Breast epithelium (tissue), 4 donors: ENCODE measurements at regions not wholly inside any gene's neighbourhood (a gene's known extent, or its start where the extent isn't known, plus 50 kb on each side); places are given as distances from the start of the nearest gene placed in this dataset.

ENCODE experiments used
- DNase-seq, 2 donors: peaks; one replicate each; pipeline ENCODE4 v3.0.0-alpha.2; 2019; ENCODE audit warnings: low spot score in 2 of 2
- H3K27ac ChIP-seq, 2 donors: fragments of 200-600 bp; sonication (generic) in 1 of 2; one replicate each; pipeline ENCODE4 v1.5.1; 2016 to 2019; ENCODE audit warnings: mild to moderate bottlenecking in 1 of 2
- H3K27me3 ChIP-seq, 2 donors: fragments of 200-600 bp; sonication (generic) in 1 of 2; one replicate each; pipeline versions ENCODE4 v1.5.1 to v1.6.0; 2017 to 2019; ENCODE audit warnings: control low read depth in 1 of 2, mild to moderate bottlenecking in 1 of 2
- H3K36me3 ChIP-seq: fragments of 200-600 bp; one replicate; pipeline ENCODE4 v1.5.1; 2019
- H3K4me1 ChIP-seq, 2 donors: fragments of 200-600 bp; sonication (generic); one replicate each; pipeline ENCODE4 v1.5.1; 2016 to 2019; ENCODE audit warnings: control low read depth in 1 of 2
- H3K4me3 ChIP-seq, 3 donors: fragments of 200-600 bp; sonication (generic); 1 replicate in 2 of 3; 2 replicates in 1 of 3; pipeline ENCODE4 v1.5.1; 2016 to 2019; ENCODE audit warnings: mild to moderate bottlenecking in 3 of 3, moderate library complexity in 2 of 3
- H3K9me3 ChIP-seq, 2 donors: fragments of 200-600 bp; sonication (generic) in 1 of 2; one replicate each; pipeline ENCODE4 v1.5.1; 2016 to 2019; ENCODE audit warnings: control low read depth in 1 of 2
- CTCF ChIP-seq, 3 donors: fragments of 450-650 bp; IDR thresholded peaks; one replicate each; pipeline ENCODE4 v1.5.1; 2016 to 2017; ENCODE audit warnings: antibody characterized with exemption in 3 of 3, mild to moderate bottlenecking in 3 of 3, moderate library complexity in 3 of 3
- POLR2A ChIP-seq: fragments of 450-650 bp; IDR thresholded peaks from one replicate; pipeline ENCODE4 v1.6.1; 2016; ENCODE audit warnings: antibody characterized with exemption, mild to moderate bottlenecking, moderate library complexity
- POLR2AphosphoS5 ChIP-seq, 3 donors: sonication (generic); formaldehyde crosslinking; IDR thresholded peaks; one replicate each; pipeline ENCODE4 v1.6.1; 2017; ENCODE audit warnings: antibody characterized with exemption in 3 of 3
- intact Hi-C: fragments of 100-400 bp; cut with DNase I; formaldehyde crosslinking; loops from one replicate; pipeline ENCODE4 v1.15.1; 2023; ENCODE audit warnings: low total_unique reads

GRCh38 chr7:11985376-11985775 is 153.4 kb upstream of the THSD7A start:
- intact Hi-C loops, result no loop called here
- Histone ChIP-seq H3K27ac (no peak overlapping the region), H3K4me1 (no peaks in the 10 kb centered on the region), H3K36me3 (no peaks in the 10 kb centered on the region), H3K27me3 (no peaks in the 10 kb centered on the region), H3K4me3 (no peak overlapping the region), H3K9me3 (peaks cover 0 to 5% of the 10 kb centered on the region in 2 donors)
- no peak for DNase-seq
- TF ChIP-seq CTCF (IDR thresholded peaks at IDR 0.05) (no peak), POLR2A (no peak), POLR2AphosphoS5 (IDR thresholded peaks at IDR 0.05) (no peak)

- Histone ChIP-seq H3K9me3 (peaks cover 0 to 5% of the 10 kb centered on the region in 2 donors), H3K4me3 (no peak overlapping the region), H3K4me1 (no peaks in the 10 kb centered on the region), H3K27ac (no peak overlapping the region), H3K36me3 (no peaks in the 10 kb centered on the region), H3K27me3 (no peaks in the 10 kb centered on the region)
- intact Hi-C loops, result no loop called here
- TF ChIP-seq CTCF (IDR thresholded peaks at IDR 0.05) (no peak), POLR2AphosphoS5 (IDR thresholded peaks at IDR 0.05) (no peak), POLR2A (no peak)
- no peak for DNase-seq
Measured at GRCh38 chr7:11985971-11986370, 154.0 kb upstream of the THSD7A start.

- Histone ChIP-seq H3K27me3 (no peaks in the 10 kb centered on the region), H3K4me1 (no peaks in the 10 kb centered on the region), H3K9me3 (no peaks in the 10 kb centered on the region), H3K36me3 (no peaks in the 10 kb centered on the region), H3K4me3 (no peak overlapping the region), H3K27ac (no peak overlapping the region)
- intact Hi-C loops, result no loop called here
- DNase-seq, result no peak
- TF ChIP-seq CTCF (IDR thresholded peaks at IDR 0.05) (no peak), POLR2A (no peak)
Measured at GRCh38 chr7:11988186-11988585, 156.2 kb upstream of the THSD7A start.

GRCh38 chr7:12002428-12002827 is 170.4 kb upstream of the THSD7A start:
- Histone ChIP-seq H3K36me3 (no peaks in the 10 kb centered on the region), H3K27ac (no peak overlapping the region), H3K27me3 (no peaks in the 10 kb centered on the region), H3K9me3 (no peaks in the 10 kb centered on the region), H3K4me3 (no peak overlapping the region), H3K4me1 (no peaks in the 10 kb centered on the region)
- DNase-seq, result no peak
- TF ChIP-seq CTCF (IDR thresholded peaks at IDR 0.05), result no peak
- intact Hi-C loops, result no loop called here

- H3K4me3 ChIP-seq, result no peak overlapping the region
- no peak overlapping the region for H3K27ac ChIP-seq
- intact Hi-C loops, result no loop called here
- no peaks in the 10 kb centered on the region for H3K27me3 ChIP-seq
- no peaks in the 10 kb centered on the region for H3K4me1 ChIP-seq
- no peaks in the 10 kb centered on the region for H3K9me3 ChIP-seq
- TF ChIP-seq CTCF (IDR thresholded peaks at IDR 0.05) (no peak), POLR2AphosphoS5 (IDR thresholded peaks at IDR 0.05) (no peak), POLR2A (no peak)
- DNase-seq, result no peak
- H3K36me3 ChIP-seq, result no peaks in the 10 kb centered on the region
Measured at GRCh38 chr7:12004581-12004980, 172.6 kb upstream of the THSD7A start.
